PC-3 (cell line): ENCODE measurements at regions not wholly inside any gene's neighbourhood (a gene's known extent, or its start where the extent isn't known, plus 50 kb on each side); places are given as distances from the start of the nearest gene placed in this dataset.

Experiments
- ATAC-seq: fragments of 200-7000 bp; cut with Tn5 transposase; 2 replicates; pipeline ENCODE4 v1.9.1; 2020; ENCODE audit warnings: mild to moderate bottlenecking, moderate library complexity
- BruUV-seq: library from RNA; stranded (reverse); fragments of 400-500 nt; replicated peaks from 2 replicates; lab custom pipeline; 2021; lab: Mats Ljungman, UMichigan
- CTCF ChIA-PET: fragments of 300-600 bp; sonication (Branson Sonifier 250); formaldehyde crosslinking; loops from one replicate; lab custom pipeline; 2022; ENCODE audit warnings: antibody characterized with exemption; lab: Charles Lee
- POLR2A ChIA-PET: fragments of 300-600 bp; sonication (Branson Sonifier 250); formaldehyde crosslinking; loops from one replicate; lab custom pipeline; 2022; ENCODE audit warnings: antibody characterized with exemption; ENCODE audit not compliant: unreplicated experiment; lab: Charles Lee
- DNase-seq: peaks from one replicate; pipeline ENCODE4 v3.0.0-alpha.2; 2015
- H2AFZ ChIP-seq: fragments of 300-600 bp; sonication (generic); 2 replicates; pipeline ENCODE4 v1.6.0; 2016; ENCODE audit warnings: antibody characterized with exemption, low read length
- H3F3A ChIP-seq: fragments of 300-600 bp; sonication (generic); one replicate; pipeline ENCODE4 v1.6.0; 2017; ENCODE audit warnings: antibody characterized with exemption, low read length, control low read depth, mild to moderate bottlenecking; ENCODE audit not compliant: unreplicated experiment
- H3K27ac ChIP-seq: fragments of 300-600 bp; sonication (generic); 2 replicates; pipeline ENCODE4 v1.5.1; 2016; ENCODE audit warnings: mild to moderate bottlenecking, low read length
- H3K27me3 ChIP-seq: fragments of 300-600 bp; sonication (generic); 2 replicates; pipeline ENCODE4 v1.6.1; 2016; ENCODE audit warnings: low read length, mixed read lengths
- H3K36me3 ChIP-seq: fragments of 300-600 bp; sonication (generic); 2 replicates; pipeline ENCODE4 v1.6.1; 2016; ENCODE audit warnings: low read depth, mixed run types, low read length, mixed read lengths
- H3K4me1 ChIP-seq: fragments of 300-600 bp; sonication (generic); 2 replicates; pipeline ENCODE4 v1.5.1; 2016; ENCODE audit warnings: low read length; ENCODE audit not compliant: insufficient read depth
- H3K4me2 ChIP-seq: fragments of 300-600 bp; sonication (generic); 2 replicates; pipeline ENCODE4 v1.6.0; 2016; ENCODE audit warnings: low read length
- H3K4me3 ChIP-seq: fragments of 300-600 bp; sonication (generic); 2 replicates; pipeline ENCODE4 v1.5.1; 2016; ENCODE audit warnings: mild to moderate bottlenecking, low read length, mixed read lengths
- H3K79me2 ChIP-seq: fragments of 300-600 bp; sonication (generic); 2 replicates; pipeline ENCODE4 v1.6.1; 2017; ENCODE audit warnings: low read length, mixed read lengths
- H3K9ac ChIP-seq: fragments of 300-600 bp; sonication (generic); 2 replicates; pipeline ENCODE4 v1.6.0; 2016; ENCODE audit warnings: mild to moderate bottlenecking, low read length
- H3K9me2 ChIP-seq: fragments of 300-600 bp; sonication (generic); replicated peaks from 2 replicates; pipeline ENCODE4 v1.6.1; 2016; ENCODE audit warnings: mixed run types, low read length, mixed read lengths
- H3K9me3 ChIP-seq: fragments of 300-600 bp; sonication (generic); 2 replicates; pipeline ENCODE4 v1.6.1; 2016; ENCODE audit warnings: low read length, mixed read lengths
- H4K20me1 ChIP-seq: fragments of 300-600 bp; sonication (generic); 2 replicates; pipeline ENCODE4 v1.6.1; 2016; ENCODE audit warnings: low read length, mixed read lengths
- CTCF ChIP-seq: fragments of 300-600 bp; sonication (generic); conservative IDR thresholded peaks from 2 replicates; pipeline ENCODE4 v1.5.1; 2017; ENCODE audit warnings: antibody characterized with exemption, low read depth, mild to moderate bottlenecking, low read length
- EZH2 ChIP-seq: fragments of 300-600 bp; sonication (generic); IDR thresholded peaks from one replicate; pipeline ENCODE4 v1.6.1; 2017; ENCODE audit warnings: antibody characterized with exemption, mild to moderate bottlenecking, low read length; ENCODE audit not compliant: unreplicated experiment
- EZH2phosphoT487 ChIP-seq: fragments of 300-600 bp; sonication (generic); IDR thresholded peaks from 2 replicates; pipeline ENCODE4 v1.6.1; 2018; ENCODE audit warnings: mild to moderate bottlenecking, antibody characterized with exemption, low read length, borderline replicate concordance
- intact Hi-C: fragments of 100-400 bp; cut with micrococcal nuclease; formaldehyde crosslinking; loops from 2 replicates; pipeline ENCODE4 v1.9.0; 2023

- H3K9me3 ChIP-seq = no peaks in the 10 kb centered on the region
- no peaks in the 10 kb centered on the region for H3K9me2 ChIP-seq
- no peaks in the 10 kb centered on the region for H3K27me3 ChIP-seq
- ATAC-seq (no peak), DNase-seq (no peak)
- no peak overlapping the region for H2AFZ ChIP-seq
- no peaks in the 10 kb centered on the region for H3K36me3 ChIP-seq
- H3K4me3 ChIP-seq = no peak overlapping the region
- intact Hi-C loops = no loop called here
- no TSS peak for BruUV-seq
- no peak overlapping the region for H3K27ac ChIP-seq
- TF ChIP-seq EZH2phosphoT487 (no peak), CTCF (no peak), EZH2 (no peak)
- no peak overlapping the region for H3K4me2 ChIP-seq
- no peaks in the 10 kb centered on the region for H3F3A ChIP-seq
- CTCF ChIA-PET = no interaction called here
- H4K20me1 ChIP-seq = no peaks in the 10 kb centered on the region
- no peak overlapping the region for H3K9ac ChIP-seq
- no peaks in the 10 kb centered on the region for H3K79me2 ChIP-seq
- POLR2A ChIA-PET = no interaction called here
- H3K4me1 ChIP-seq = peaks cover 13% of the 10 kb centered on the region
Observed at GRCh38 chr16:48948911-48949310, 332.7 kb downstream of the CBLN1 start.

GRCh38 chr16:48947371-48947713 is 334.3 kb downstream of the CBLN1 start:
- no TSS peak for BruUV-seq
- Histone ChIP-seq H3K9ac (no peak overlapping the region), H3K4me1 (peaks cover 13% of the 10 kb centered on the region), H3F3A (no peaks in the 10 kb centered on the region), H3K27me3 (no peaks in the 10 kb centered on the region), H2AFZ (no peak overlapping the region), H3K36me3 (no peaks in the 10 kb centered on the region), H3K4me2 (no peak overlapping the region), H3K79me2 (no peaks in the 10 kb centered on the region), H3K9me2 (no peaks in the 10 kb centered on the region), H4K20me1 (no peaks in the 10 kb centered on the region), H3K27ac (no peak overlapping the region), H3K9me3 (no peaks in the 10 kb centered on the region), H3K4me3 (no peak overlapping the region)
- TF ChIP-seq CTCF (no peak), EZH2phosphoT487 (no peak), EZH2 (no peak)
- DNase-seq (no peak), ATAC-seq (no peak; the same call in none of the 2 replicates)
- CTCF ChIA-PET = no interaction called here
- POLR2A ChIA-PET = no interaction called here
- intact Hi-C loops = no loop called here

GRCh38 chr16:48946686-48947370 is 334.8 kb downstream of the CBLN1 start:
- ATAC-seq (no peak), DNase-seq (no peak)
- Histone ChIP-seq H3K9me2 (no peaks in the 10 kb centered on the region), H3F3A (no peaks in the 10 kb centered on the region), H3K9ac (no peak overlapping the region), H3K36me3 (no peaks in the 10 kb centered on the region), H4K20me1 (no peaks in the 10 kb centered on the region), H2AFZ (no peak overlapping the region), H3K27me3 (no peaks in the 10 kb centered on the region), H3K27ac (no peak overlapping the region), H3K9me3 (no peaks in the 10 kb centered on the region), H3K4me1 (peaks cover 13% of the 10 kb centered on the region), H3K79me2 (no peaks in the 10 kb centered on the region), H3K4me3 (no peak overlapping the region), H3K4me2 (no peak overlapping the region)
- no TSS peak for BruUV-seq
- CTCF ChIA-PET = no interaction called here
- intact Hi-C loops = no loop called here
- POLR2A ChIA-PET = no interaction called here
- TF ChIP-seq CTCF = no peak
- TF ChIP-seq EZH2phosphoT487 = no peak
- no peak for TF ChIP-seq EZH2
